ENCODE measurements at regions not wholly inside any gene's neighbourhood (a gene's known extent, or its start where the extent isn't known, plus 50 kb on each side); places are given as distances from the start of the nearest gene placed in this dataset.

DNA sequence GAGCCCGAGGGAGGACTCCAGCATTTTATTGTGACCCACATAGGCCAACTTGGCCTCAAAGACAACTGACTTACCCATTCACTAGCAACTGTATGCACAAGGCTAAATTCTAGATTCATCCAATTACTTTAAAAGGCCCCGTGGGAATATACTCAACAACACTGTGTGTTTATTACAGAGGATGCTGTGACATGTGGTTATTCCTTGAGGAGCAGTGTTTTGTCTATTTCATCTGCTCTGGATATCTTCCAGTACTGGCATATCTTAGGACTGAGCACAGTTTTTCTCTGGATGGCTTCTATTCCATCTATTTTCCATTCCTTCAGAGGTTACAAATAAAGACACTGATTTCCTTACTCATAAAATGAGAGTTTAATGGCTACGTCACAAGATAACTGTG is 87.2 kb upstream of the KRAS start:
- TF ChIP-seq, protein P1, sequence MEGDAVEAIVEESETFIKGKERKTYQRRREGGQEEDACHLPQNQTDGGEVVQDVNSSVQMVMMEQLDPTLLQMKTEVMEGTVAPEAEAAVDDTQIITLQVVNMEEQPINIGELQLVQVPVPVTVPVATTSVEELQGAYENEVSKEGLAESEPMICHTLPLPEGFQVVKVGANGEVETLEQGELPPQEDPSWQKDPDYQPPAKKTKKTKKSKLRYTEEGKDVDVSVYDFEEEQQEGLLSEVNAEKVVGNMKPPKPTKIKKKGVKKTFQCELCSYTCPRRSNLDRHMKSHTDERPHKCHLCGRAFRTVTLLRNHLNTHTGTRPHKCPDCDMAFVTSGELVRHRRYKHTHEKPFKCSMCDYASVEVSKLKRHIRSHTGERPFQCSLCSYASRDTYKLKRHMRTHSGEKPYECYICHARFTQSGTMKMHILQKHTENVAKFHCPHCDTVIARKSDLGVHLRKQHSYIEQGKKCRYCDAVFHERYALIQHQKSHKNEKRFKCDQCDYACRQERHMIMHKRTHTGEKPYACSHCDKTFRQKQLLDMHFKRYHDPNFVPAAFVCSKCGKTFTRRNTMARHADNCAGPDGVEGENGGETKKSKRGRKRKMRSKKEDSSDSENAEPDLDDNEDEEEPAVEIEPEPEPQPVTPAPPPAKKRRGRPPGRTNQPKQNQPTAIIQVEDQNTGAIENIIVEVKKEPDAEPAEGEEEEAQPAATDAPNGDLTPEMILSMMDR (IDR thresholded peaks at IDR 0.05; ENCODE audit: insufficient read depth, low read length, poor library complexity, severe bottlenecking): no peak
- TF ChIP-seq EZH2phosphoT487 (conservative IDR thresholded peaks at IDR 0.05; ENCODE audit: low read length): no peak

Measured in SU-DHL-6 (cell line).